Body of pancreas (tissue), 4 donors: ENCODE measurements at regions not wholly inside any gene's neighbourhood (a gene's known extent, or its start where the extent isn't known, plus 50 kb on each side); places are given as distances from the start of the nearest gene placed in this dataset.

ENCODE experiments used
- CTCF ChIP-seq, 7 experiments: fragments of 450-650 bp in 4 of 7; fragments of 200-600 bp in 3 of 7; sonication (generic) in 3 of 7; IDR thresholded peaks; one replicate each; pipeline ENCODE4 v1.5.1; 2016 to 2019; ENCODE audit warnings: antibody characterized with exemption in 7 of 7
- POLR2A ChIP-seq, 3 donors: fragments of 450-650 bp; IDR thresholded peaks; one replicate each; pipeline ENCODE4 v1.6.1; 2016; ENCODE audit warnings: antibody characterized with exemption in 3 of 3, mild to moderate bottlenecking in 2 of 3

GRCh38 chr4:160980091-160980490 is 1183.7 kb downstream of the FSTL5 start:
- TF ChIP-seq CTCF (IDR thresholded peaks at IDR 0.05) = no peak
- no peak for TF ChIP-seq POLR2A (IDR thresholded peaks at IDR 0.05)
